Parathyroid adenoma (tissue), 2 donors: ENCODE measurements at regions not wholly inside any gene's neighbourhood (a gene's known extent, or its start where the extent isn't known, plus 50 kb on each side); places are given as distances from the start of the nearest gene placed in this dataset.

ENCODE experiments used
- H2AFZ ChIP-seq: fragments of 300-600 bp; sonication (generic); one replicate; pipeline ENCODE4 v1.7.0; 2017; ENCODE audit warnings: antibody characterized with exemption, mild to moderate bottlenecking
- H3K27ac ChIP-seq: fragments of 300-600 bp; sonication (generic); one replicate; pipeline ENCODE4 v1.7.0; 2017
- H3K27me3 ChIP-seq: fragments of 300-600 bp; sonication (generic); one replicate; pipeline ENCODE4 v1.7.0; 2017; ENCODE audit warnings: low read length; ENCODE audit not compliant: control insufficient read depth, insufficient read depth
- H3K36me3 ChIP-seq: fragments of 300-600 bp; sonication (generic); one replicate; pipeline ENCODE4 v1.7.0; 2017; ENCODE audit warnings: low read length; ENCODE audit not compliant: control insufficient read depth, insufficient read depth
- H3K4me1 ChIP-seq: fragments of 300-600 bp; sonication (generic); one replicate; pipeline ENCODE4 v1.7.0; 2017; ENCODE audit warnings: control low read depth
- H3K4me2 ChIP-seq: fragments of 300-600 bp; sonication (generic); one replicate; pipeline ENCODE4 v1.7.0; 2017; ENCODE audit warnings: low read length
- H3K4me3 ChIP-seq: fragments of 300-600 bp; sonication (generic); one replicate; pipeline ENCODE4 v1.7.0; 2017; ENCODE audit warnings: low read depth, low read length
- H3K79me2 ChIP-seq: fragments of 300-600 bp; sonication (generic); one replicate; pipeline ENCODE4 v1.7.0; 2017; ENCODE audit warnings: control low read depth
- H3K9ac ChIP-seq: fragments of 300-600 bp; sonication (generic); one replicate; pipeline ENCODE4 v1.7.0; 2017; ENCODE audit warnings: mild to moderate bottlenecking
- H3K9me3 ChIP-seq: fragments of 300-600 bp; sonication (generic); one replicate; pipeline ENCODE4 v1.7.0; 2017; ENCODE audit warnings: low read length; ENCODE audit not compliant: control insufficient read depth
- TF ChIP-seq, protein P1 (sequence below): fragments of 300-600 bp; sonication (generic); IDR thresholded peaks from one replicate; pipeline ENCODE4 v1.7.0; 2017; ENCODE audit warnings: antibody characterized with exemption, mild to moderate bottlenecking
- donor health status: primary hyperparathyroidism.

DNA sequence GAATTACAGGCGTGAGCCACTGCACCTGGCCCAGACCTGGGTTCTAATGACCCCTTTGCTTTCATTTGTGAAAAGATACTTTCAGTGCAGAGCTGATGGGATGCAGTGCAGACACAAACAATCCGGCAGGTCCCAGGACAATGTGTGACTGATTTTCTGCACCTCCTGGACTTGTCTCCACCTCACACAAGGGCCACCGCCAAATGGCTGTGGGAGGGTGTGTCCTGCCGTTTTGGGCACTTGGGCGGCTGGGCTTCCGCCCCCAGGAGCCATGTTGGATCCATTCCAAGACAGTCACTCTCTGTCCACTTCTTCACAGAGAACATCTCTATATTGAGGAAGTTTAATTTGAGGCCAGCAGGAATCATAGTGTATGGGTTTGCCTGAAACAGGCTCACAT lies 112.3 kb upstream of the ZNF507 start:
- H3K36me3 ChIP-seq, result no peaks in the 10 kb centered on the region
- H3K27me3 ChIP-seq, result no peaks in the 10 kb centered on the region
- H3K4me1 ChIP-seq, result no peaks in the 10 kb centered on the region
- H3K4me2 ChIP-seq, result no peak overlapping the region
- no peaks in the 10 kb centered on the region for H3K9me3 ChIP-seq
- H3K27ac ChIP-seq, result no peak overlapping the region
- no peak overlapping the region for H3K9ac ChIP-seq
- H3K79me2 ChIP-seq, result no peaks in the 10 kb centered on the region
- H3K4me3 ChIP-seq, result no peak overlapping the region
- H2AFZ ChIP-seq, result no peak overlapping the region
- TF ChIP-seq, protein P1, sequence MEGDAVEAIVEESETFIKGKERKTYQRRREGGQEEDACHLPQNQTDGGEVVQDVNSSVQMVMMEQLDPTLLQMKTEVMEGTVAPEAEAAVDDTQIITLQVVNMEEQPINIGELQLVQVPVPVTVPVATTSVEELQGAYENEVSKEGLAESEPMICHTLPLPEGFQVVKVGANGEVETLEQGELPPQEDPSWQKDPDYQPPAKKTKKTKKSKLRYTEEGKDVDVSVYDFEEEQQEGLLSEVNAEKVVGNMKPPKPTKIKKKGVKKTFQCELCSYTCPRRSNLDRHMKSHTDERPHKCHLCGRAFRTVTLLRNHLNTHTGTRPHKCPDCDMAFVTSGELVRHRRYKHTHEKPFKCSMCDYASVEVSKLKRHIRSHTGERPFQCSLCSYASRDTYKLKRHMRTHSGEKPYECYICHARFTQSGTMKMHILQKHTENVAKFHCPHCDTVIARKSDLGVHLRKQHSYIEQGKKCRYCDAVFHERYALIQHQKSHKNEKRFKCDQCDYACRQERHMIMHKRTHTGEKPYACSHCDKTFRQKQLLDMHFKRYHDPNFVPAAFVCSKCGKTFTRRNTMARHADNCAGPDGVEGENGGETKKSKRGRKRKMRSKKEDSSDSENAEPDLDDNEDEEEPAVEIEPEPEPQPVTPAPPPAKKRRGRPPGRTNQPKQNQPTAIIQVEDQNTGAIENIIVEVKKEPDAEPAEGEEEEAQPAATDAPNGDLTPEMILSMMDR, result no peak

- no peaks in the 10 kb centered on the region for H3K36me3 ChIP-seq
- H3K9ac ChIP-seq, result no peak overlapping the region
- no peaks in the 10 kb centered on the region for H3K4me1 ChIP-seq
- H3K27me3 ChIP-seq, result no peaks in the 10 kb centered on the region
- H3K27ac ChIP-seq, result no peak overlapping the region
- H3K4me2 ChIP-seq, result no peak overlapping the region
- no peak overlapping the region for H2AFZ ChIP-seq
- TF ChIP-seq, protein P1, result no peak
- no peaks in the 10 kb centered on the region for H3K9me3 ChIP-seq
- no peak overlapping the region for H3K4me3 ChIP-seq
- no peaks in the 10 kb centered on the region for H3K79me2 ChIP-seq
Measured at GRCh38 chr19:32233885-32234284, 111.5 kb upstream of the ZNF507 start.

DNA sequence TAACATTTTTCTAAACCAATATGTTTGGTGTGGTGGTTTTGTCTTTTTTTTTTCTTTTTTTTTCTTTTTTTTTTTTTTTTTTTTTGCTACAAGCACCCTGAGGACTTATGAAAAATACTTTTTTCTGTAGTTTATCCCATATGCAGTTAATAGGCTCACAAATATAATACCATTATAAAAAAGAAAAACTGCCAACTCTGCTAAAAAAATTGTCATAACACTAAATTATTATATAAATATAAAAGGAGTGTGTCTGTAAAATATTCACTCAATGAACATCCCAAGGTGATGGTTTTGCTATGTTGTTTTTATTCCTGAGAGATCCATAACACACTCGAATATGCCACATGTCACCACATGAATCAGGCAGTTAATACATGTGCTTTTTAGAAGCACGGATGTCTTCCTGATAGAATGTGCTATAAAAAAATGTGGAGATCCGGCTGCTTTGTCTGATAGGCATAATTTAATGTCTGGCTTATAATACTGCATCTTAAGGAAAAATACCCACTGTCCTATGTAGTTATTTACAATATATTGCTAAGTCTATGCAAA lies 110.7 kb upstream of the ZNF507 start:
- no peak overlapping the region for H3K4me3 ChIP-seq
- no peak overlapping the region for H3K9ac ChIP-seq
- H2AFZ ChIP-seq, result no peak overlapping the region
- no peaks in the 10 kb centered on the region for H3K9me3 ChIP-seq
- H3K4me2 ChIP-seq, result no peak overlapping the region
- TF ChIP-seq, protein P1, result no peak
- H3K27ac ChIP-seq, result no peak overlapping the region
- no peaks in the 10 kb centered on the region for H3K36me3 ChIP-seq
- H3K4me1 ChIP-seq, result no peaks in the 10 kb centered on the region
- no peaks in the 10 kb centered on the region for H3K27me3 ChIP-seq
- H3K79me2 ChIP-seq, result no peaks in the 10 kb centered on the region

DNA sequence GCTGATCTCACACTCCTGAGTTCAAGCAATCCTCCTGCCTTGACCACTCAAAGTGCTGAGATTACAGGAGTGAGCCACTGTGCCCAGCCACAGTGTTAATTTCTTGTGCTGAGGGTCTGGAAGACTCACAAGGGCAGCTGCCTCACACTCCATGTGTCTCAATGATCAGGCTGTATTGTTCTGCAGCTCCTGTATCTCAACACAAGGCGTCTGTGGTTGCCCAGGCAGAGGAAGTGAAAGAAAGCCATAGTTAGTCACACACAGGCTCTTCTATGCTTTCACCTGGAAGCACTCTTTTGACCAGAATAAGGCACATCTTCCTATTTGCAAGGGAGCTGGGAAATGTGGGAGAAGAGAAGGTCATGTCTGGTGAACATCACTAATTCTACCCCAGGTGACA lies 107.3 kb upstream of the ZNF507 start:
- H3K27ac ChIP-seq, result no peak overlapping the region
- H3K36me3 ChIP-seq, result no peaks in the 10 kb centered on the region
- TF ChIP-seq, protein P1, result no peak
- H3K4me2 ChIP-seq, result no peak overlapping the region
- H3K79me2 ChIP-seq, result no peaks in the 10 kb centered on the region
- no peaks in the 10 kb centered on the region for H3K9me3 ChIP-seq
- H3K4me3 ChIP-seq, result no peak overlapping the region
- H2AFZ ChIP-seq, result no peak overlapping the region
- H3K4me1 ChIP-seq, result no peaks in the 10 kb centered on the region
- no peaks in the 10 kb centered on the region for H3K27me3 ChIP-seq
- no peak overlapping the region for H3K9ac ChIP-seq

GRCh38 chr19:32240316-32240715 lies 105.1 kb upstream of the ZNF507 start:
- Histone ChIP-seq H3K9me3 (no peaks in the 10 kb centered on the region), H3K27ac (no peak overlapping the region)

More at GRCh38 chr19:32240316-32240715, 105.1 kb upstream of the ZNF507 start:
- H3K27me3 ChIP-seq, result no peaks in the 10 kb centered on the region
- no peaks in the 10 kb centered on the region for H3K79me2 ChIP-seq
- H2AFZ ChIP-seq, result no peak overlapping the region
- H3K4me2 ChIP-seq, result no peak overlapping the region
- TF ChIP-seq, protein P1, result no peak
- no peak overlapping the region for H3K9ac ChIP-seq
- H3K36me3 ChIP-seq, result no peaks in the 10 kb centered on the region
- H3K4me1 ChIP-seq, result no peaks in the 10 kb centered on the region
- H3K4me3 ChIP-seq, result no peak overlapping the region
